HUES48 (cell line): ENCODE measurements at regions not wholly inside any gene's neighbourhood (a gene's known extent, or its start where the extent isn't known, plus 50 kb on each side); places are given as distances from the start of the nearest gene placed in this dataset.

ENCODE experiments used
- H3K27ac ChIP-seq: one replicate; pipeline ENCODE4 v1.7.0; 2013; ENCODE audit warnings: low read depth, low read length, inconsistent platforms
- H3K27me3 ChIP-seq: 2 replicates; pipeline ENCODE4 v1.6.1; 2013; ENCODE audit warnings: mild to moderate bottlenecking, low read length; ENCODE audit not compliant: control insufficient read depth, insufficient read depth
- H3K36me3 ChIP-seq: 2 replicates; pipeline ENCODE4 v1.6.1; 2013; ENCODE audit warnings: low read length; ENCODE audit not compliant: control insufficient read depth, insufficient read depth
- H3K4me1 ChIP-seq: 2 replicates; pipeline ENCODE4 v1.6.1; 2013; ENCODE audit warnings: mild to moderate bottlenecking, low read length; ENCODE audit not compliant: control insufficient read depth, insufficient read depth
- H3K4me3 ChIP-seq: 2 replicates; pipeline ENCODE4 v1.5.1; 2013; ENCODE audit warnings: mild to moderate bottlenecking, low read depth, low read length
- H3K9ac ChIP-seq: 2 replicates; pipeline ENCODE4 v1.6.1; 2013; ENCODE audit warnings: mild to moderate bottlenecking, low read depth, low read length, moderate library complexity
- H3K9me3 ChIP-seq: 2 replicates; pipeline ENCODE4 v1.6.1; 2013; ENCODE audit warnings: low read length; ENCODE audit not compliant: control insufficient read depth, insufficient read depth

DNA sequence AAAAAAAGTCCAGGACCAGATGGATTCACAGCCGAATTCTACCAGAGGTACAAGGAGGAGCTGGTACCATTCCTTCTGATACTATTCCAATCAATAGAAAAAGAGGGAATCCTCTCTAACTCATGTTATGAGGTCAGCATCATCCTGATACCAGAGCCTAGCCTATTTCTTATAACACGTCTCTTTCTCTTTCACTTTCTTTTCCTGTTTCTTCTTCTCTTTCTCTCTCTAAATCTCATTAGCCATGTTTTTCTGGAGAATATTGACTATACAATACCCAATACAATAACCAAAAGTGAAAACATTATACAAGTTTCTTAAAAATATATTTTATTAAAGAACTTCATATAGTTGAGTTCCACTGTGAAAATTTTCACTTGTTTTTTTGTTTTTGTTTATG lies 1154.9 kb upstream of the PCDH7 start:
- H3K4me3 ChIP-seq, result no peak overlapping the region
- H3K9ac ChIP-seq, result no peak overlapping the region
- peaks cover 2% of the 10 kb centered on the region; the same call in 1 of the 2 replicates for H3K4me1 ChIP-seq
- H3K9me3 ChIP-seq, result no peaks in the 10 kb centered on the region
- H3K27me3 ChIP-seq, result no peaks in the 10 kb centered on the region
- no peak overlapping the region for H3K27ac ChIP-seq
- H3K36me3 ChIP-seq, result no peaks in the 10 kb centered on the region

DNA sequence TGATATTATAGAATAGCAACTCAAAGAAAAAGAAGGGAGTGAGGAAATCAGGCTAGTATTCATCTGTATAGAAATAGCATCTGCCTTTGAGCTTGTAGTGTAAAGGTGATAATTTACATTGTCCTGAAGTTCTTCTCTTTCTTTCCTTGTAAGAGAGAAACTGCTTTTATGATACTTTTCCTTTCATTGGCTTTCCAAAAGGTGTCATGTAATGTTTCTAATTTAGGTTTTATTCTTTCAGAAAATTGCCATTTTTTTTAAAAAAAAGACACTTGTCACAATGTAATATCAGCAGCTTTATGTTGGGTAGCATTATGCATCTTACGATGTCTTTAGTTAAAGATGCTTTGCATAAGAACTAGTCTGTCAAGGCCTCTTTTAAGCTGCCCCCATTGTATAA lies 1153.8 kb upstream of the PCDH7 start:
- Histone ChIP-seq H3K4me3 (no peak overlapping the region), H3K27me3 (no peaks in the 10 kb centered on the region), H3K9me3 (no peaks in the 10 kb centered on the region), H3K27ac (no peak overlapping the region), H3K36me3 (no peaks in the 10 kb centered on the region), H3K4me1 (peaks cover 2% of the 10 kb centered on the region; the same call in 1 of the 2 replicates), H3K9ac (no peak overlapping the region)

DNA sequence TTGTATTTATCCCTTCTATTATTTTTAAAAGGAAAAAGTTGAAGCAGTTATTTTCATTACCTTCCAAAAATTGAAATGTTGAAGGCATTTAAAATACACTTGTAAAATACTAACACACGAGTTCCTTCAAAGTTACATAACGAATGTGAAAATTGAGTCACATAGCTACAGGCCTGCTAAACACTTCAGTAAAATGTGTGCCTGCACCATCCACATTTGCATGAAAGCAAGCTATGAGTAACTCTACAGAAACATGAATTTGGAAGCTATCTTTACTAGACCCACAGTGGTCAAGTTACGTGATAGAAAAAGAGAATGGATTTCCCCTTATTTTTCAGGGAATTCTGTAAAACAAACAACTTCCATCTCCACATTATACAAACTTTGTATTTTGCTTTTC lies 1148.8 kb upstream of the PCDH7 start:
- Histone ChIP-seq H3K4me1 (peaks cover 2% of the 10 kb centered on the region; the same call in 1 of the 2 replicates), H3K36me3 (no peaks in the 10 kb centered on the region), H3K9me3 (no peaks in the 10 kb centered on the region), H3K4me3 (no peak overlapping the region), H3K9ac (no peak overlapping the region), H3K27ac (no peak overlapping the region), H3K27me3 (no peaks in the 10 kb centered on the region)

DNA sequence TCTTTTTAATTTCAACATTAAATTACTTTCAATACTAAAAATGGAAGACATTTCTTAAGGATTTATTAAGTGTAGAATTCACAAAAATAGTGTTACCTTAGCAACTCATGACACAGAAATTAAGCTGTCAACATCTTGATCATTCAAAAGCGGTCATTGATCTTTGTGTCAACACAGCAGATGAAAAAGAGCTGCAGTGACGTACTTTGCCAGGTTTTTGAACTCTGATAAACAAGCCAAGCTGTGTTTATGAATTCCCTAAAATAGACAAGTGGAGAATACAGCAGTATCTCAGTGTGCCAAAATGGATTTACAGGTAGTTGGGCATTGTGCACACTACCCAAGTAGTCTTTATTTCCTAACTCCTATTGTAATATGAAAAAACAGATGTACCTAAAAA lies 1141.8 kb upstream of the PCDH7 start:
- Histone ChIP-seq H3K4me1 (no peaks in the 10 kb centered on the region), H3K9me3 (no peaks in the 10 kb centered on the region), H3K9ac (no peak overlapping the region), H3K27me3 (no peaks in the 10 kb centered on the region), H3K4me3 (no peak overlapping the region), H3K27ac (no peak overlapping the region), H3K36me3 (no peaks in the 10 kb centered on the region)

DNA sequence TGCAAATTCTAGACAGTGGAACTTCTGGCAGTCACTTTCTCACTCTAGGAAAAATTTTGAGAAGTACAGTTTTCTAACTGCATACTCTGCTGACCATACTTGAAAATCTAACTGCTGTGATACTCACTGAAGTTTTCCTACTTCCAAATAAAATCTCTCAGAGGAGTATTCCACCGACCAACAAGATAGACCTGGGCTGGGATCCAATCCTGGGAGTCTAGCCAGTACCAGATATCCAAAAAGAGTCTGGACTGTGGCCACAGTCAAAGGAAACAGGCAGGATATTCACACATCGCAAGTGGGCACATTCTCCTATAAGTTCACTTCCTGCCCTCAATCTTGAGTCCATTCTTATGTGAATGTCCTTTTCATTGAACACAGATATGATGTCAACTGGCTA lies 1138.7 kb upstream of the PCDH7 start:
- no peaks in the 10 kb centered on the region for H3K9me3 ChIP-seq
- H3K4me1 ChIP-seq, result no peaks in the 10 kb centered on the region
- no peak overlapping the region for H3K9ac ChIP-seq
- no peak overlapping the region for H3K27ac ChIP-seq
- H3K4me3 ChIP-seq, result no peak overlapping the region
- no peaks in the 10 kb centered on the region for H3K27me3 ChIP-seq
- H3K36me3 ChIP-seq, result no peaks in the 10 kb centered on the region

DNA sequence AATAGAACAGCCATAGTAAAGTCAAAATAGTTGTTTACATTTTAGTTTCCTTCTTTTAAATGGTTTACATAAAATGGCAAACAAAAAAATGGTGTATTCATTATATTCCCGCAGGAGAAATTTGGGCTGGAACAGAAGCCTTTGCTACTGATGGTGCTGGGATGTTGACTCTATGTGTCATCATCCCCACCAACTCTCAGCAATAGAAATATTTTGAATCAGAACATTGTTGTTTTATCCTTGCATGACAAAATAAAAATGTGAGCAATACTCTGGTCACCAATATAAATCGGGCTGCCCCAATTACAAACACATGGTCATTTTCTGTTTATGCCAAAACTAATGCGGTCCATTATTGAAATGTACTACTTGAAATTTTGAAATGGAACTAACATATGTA lies 1131.6 kb upstream of the PCDH7 start:
- Histone ChIP-seq H3K27ac (no peak overlapping the region), H3K9ac (no peak overlapping the region), H3K36me3 (no peaks in the 10 kb centered on the region), H3K4me3 (no peak overlapping the region), H3K9me3 (peaks cover 2% of the 10 kb centered on the region; the same call in 1 of the 2 replicates), H3K4me1 (no peaks in the 10 kb centered on the region), H3K27me3 (no peaks in the 10 kb centered on the region)

DNA sequence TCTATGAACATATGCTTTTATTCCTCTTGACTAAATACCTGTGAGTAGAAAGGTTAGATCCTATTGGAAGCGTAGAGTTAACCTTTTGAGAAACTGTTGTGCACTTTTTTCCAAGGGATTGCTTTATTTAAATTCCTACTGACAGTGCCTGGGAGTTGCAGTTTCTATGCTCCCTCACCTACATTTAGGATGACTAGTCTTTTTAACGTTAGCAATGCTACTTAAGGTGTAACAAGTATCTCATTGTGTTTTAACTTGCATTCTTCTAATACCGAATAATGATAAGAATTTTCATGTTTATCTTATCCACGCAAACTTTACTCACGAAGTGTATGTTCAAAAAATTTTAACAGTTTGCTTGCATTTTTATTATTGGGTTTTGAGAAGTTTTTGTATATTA lies 1123.9 kb upstream of the PCDH7 start:
- Histone ChIP-seq H3K4me1 (no peaks in the 10 kb centered on the region), H3K9ac (no peak overlapping the region), H3K27me3 (no peaks in the 10 kb centered on the region), H3K9me3 (no peaks in the 10 kb centered on the region), H3K4me3 (no peak overlapping the region), H3K36me3 (no peaks in the 10 kb centered on the region), H3K27ac (no peak overlapping the region)

DNA sequence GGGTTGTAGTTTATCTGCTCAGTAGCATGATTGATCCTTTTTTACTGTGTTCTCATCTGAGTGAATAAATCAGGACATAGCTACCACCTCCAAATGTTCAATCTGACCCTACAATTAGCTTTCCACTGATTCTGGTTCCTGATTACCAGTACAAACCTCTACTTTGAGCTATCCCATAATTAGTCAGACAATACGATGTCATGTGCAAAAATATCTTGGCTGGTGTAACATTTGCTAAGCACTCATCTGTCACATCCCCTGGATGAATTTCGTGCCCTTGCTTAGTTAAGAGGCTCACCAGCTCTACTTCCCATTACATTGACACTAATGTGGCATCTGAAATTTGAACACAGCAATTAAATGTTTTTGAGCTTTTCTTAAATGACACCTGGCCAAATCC lies 1101.0 kb upstream of the PCDH7 start:
- Histone ChIP-seq H3K9ac (no peak overlapping the region), H3K4me3 (no peak overlapping the region), H3K36me3 (no peaks in the 10 kb centered on the region), H3K27me3 (no peaks in the 10 kb centered on the region), H3K9me3 (no peaks in the 10 kb centered on the region), H3K27ac (no peak overlapping the region), H3K4me1 (no peaks in the 10 kb centered on the region)

DNA sequence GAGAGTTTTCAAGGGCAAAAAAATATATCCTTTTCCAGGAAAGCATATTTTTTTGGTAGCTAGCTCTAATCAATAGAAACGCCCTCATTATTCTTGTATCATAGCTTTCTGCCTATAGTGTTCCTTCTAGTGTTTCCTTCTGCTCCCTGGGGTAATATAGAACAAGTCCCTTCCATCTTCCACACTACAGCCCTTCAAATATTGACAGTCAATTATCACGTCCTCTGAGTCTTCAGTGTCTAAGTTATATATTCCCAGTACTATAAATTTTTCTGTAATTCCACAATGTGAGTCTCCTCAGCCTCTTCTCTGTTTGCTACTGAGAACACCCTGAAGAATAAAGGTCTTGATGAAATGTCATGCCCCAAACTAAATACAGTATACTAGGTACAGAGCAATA lies 1088.0 kb upstream of the PCDH7 start:
- H3K27ac ChIP-seq, result no peak overlapping the region
- H3K4me3 ChIP-seq, result no peak overlapping the region
- H3K9ac ChIP-seq, result no peak overlapping the region
- H3K9me3 ChIP-seq, result no peaks in the 10 kb centered on the region
- no peaks in the 10 kb centered on the region for H3K36me3 ChIP-seq
- no peaks in the 10 kb centered on the region for H3K4me1 ChIP-seq
- no peaks in the 10 kb centered on the region for H3K27me3 ChIP-seq

DNA sequence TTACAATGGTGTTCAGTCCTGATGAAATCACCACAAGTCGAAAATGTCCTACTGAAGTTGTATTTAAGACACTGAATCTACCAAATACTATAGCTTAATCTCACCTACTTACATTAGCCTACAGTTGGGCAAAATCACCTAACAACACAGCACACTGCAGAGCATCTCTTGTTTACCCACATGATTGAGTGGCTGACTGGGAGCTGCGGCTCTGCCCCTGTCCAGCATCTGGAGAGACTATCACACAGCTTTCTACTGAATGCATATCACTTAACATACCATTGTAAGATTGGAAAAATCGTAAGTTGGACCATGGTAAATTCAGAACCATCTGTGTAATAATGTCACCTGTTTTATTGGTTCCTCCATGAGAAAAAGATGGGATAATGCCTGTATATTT lies 1083.2 kb upstream of the PCDH7 start:
- Histone ChIP-seq H3K27ac (no peak overlapping the region), H3K36me3 (no peaks in the 10 kb centered on the region), H3K27me3 (no peaks in the 10 kb centered on the region), H3K4me1 (no peaks in the 10 kb centered on the region), H3K9me3 (no peaks in the 10 kb centered on the region), H3K4me3 (no peak overlapping the region), H3K9ac (no peak overlapping the region)

DNA sequence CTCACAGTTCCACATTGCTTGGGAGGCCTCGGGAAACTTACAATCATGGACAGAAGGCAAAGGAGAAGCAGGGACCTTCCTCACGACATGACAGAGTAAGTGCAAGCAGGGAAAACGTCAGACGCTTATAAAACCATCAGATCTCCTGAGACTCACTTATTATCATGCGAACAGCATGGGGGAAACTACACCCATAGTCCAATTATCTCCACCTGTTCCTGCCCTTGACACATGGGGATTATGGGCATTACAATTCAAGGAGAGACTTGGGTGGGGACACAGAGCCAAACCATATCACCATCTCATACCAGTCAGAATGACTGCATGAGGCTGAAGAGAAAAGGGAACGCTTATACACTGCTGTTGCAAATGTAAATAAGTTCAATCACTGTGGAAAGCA lies 1066.9 kb upstream of the PCDH7 start:
- Histone ChIP-seq H3K4me3 (no peak overlapping the region), H3K9ac (no peak overlapping the region), H3K27me3 (no peaks in the 10 kb centered on the region), H3K4me1 (peaks cover 5% of the 10 kb centered on the region; the same call in 1 of the 2 replicates), H3K27ac (no peak overlapping the region), H3K36me3 (no peaks in the 10 kb centered on the region), H3K9me3 (no peaks in the 10 kb centered on the region)

DNA sequence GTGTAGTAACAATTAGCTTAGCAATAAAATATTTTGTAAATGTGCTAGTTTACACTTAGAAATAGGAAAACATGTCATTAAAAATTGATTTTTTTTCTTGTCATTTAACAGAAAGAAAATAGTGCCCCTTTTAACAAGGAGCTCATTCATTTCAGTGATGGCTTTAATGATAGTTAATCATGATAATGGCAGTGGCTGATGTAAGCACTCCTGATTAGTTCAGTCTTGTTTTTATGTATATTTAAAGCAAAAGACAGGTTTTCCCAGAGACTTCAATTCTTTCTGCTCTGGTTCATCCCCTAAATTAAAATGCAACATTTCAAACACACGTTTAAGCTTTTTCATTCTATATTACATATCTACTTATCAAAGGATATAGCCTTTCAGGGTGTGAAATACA lies 1039.5 kb upstream of the PCDH7 start:
- H3K27me3 ChIP-seq, result no peaks in the 10 kb centered on the region
- no peaks in the 10 kb centered on the region for H3K36me3 ChIP-seq
- H3K9me3 ChIP-seq, result no peaks in the 10 kb centered on the region
- H3K9ac ChIP-seq, result no peak overlapping the region
- no peak overlapping the region for H3K27ac ChIP-seq
- H3K4me3 ChIP-seq, result no peak overlapping the region
- peaks cover 3% of the 10 kb centered on the region; the same call in 1 of the 2 replicates for H3K4me1 ChIP-seq
